Calu3 (cell line): ENCODE measurements at regions not wholly inside any gene's neighbourhood (a gene's known extent, or its start where the extent isn't known, plus 50 kb on each side); places are given as distances from the start of the nearest gene placed in this dataset.

Source experiments
- BruUV-seq: library from RNA; stranded (reverse); fragments of 400-500 nt; replicated peaks from 2 replicates; lab custom pipeline; 2021; lab: Mats Ljungman, UMichigan
- CTCF ChIA-PET: fragments of 300-600 bp; sonication (Branson Sonifier 250); formaldehyde crosslinking; loops from one replicate; lab custom pipeline; 2022; ENCODE audit warnings: antibody characterized with exemption; lab: Charles Lee
- DNase-seq: peaks from one replicate; pipeline ENCODE4 v3.0.0; 2022
- H3K27ac Mint-ChIP-seq: one replicate; pipeline ENCODE4 v1.8.0; 2022; ENCODE audit warnings: mixed read lengths; ENCODE audit not compliant: unreplicated experiment
- H3K27me3 Mint-ChIP-seq: one replicate; pipeline ENCODE4 v1.8.0; 2022; ENCODE audit warnings: mixed read lengths; ENCODE audit not compliant: unreplicated experiment
- H3K36me3 Mint-ChIP-seq: one replicate; pipeline ENCODE4 v1.8.0; 2022; ENCODE audit warnings: mild to moderate bottlenecking, moderate library complexity, mixed read lengths; ENCODE audit not compliant: insufficient read depth, unreplicated experiment
- H3K4me1 Mint-ChIP-seq: one replicate; pipeline ENCODE4 v1.8.0; 2022; ENCODE audit warnings: mild to moderate bottlenecking, low read depth, mixed read lengths; ENCODE audit not compliant: unreplicated experiment
- H3K4me3 Mint-ChIP-seq: one replicate; pipeline ENCODE4 v1.8.0; 2022; ENCODE audit warnings: mild to moderate bottlenecking, low read depth, moderate library complexity, mixed read lengths; ENCODE audit not compliant: unreplicated experiment
- H3K9me3 Mint-ChIP-seq: one replicate; pipeline ENCODE4 v1.8.0; 2022; ENCODE audit warnings: low read depth, mixed read lengths; ENCODE audit not compliant: unreplicated experiment
- intact Hi-C: fragments of 100-400 bp; cut with micrococcal nuclease; formaldehyde crosslinking; loops from one replicate; pipeline ENCODE4 v1.10.0; 2022; ENCODE audit not compliant: unreplicated experiment
- TF ChIP-seq, protein P1 (sequence below): fragments of 200-600 bp; IDR thresholded peaks from one replicate; pipeline ENCODE4 v1.8.0; 2022; ENCODE audit warnings: antibody characterized with exemption; ENCODE audit not compliant: unreplicated experiment

DNA sequence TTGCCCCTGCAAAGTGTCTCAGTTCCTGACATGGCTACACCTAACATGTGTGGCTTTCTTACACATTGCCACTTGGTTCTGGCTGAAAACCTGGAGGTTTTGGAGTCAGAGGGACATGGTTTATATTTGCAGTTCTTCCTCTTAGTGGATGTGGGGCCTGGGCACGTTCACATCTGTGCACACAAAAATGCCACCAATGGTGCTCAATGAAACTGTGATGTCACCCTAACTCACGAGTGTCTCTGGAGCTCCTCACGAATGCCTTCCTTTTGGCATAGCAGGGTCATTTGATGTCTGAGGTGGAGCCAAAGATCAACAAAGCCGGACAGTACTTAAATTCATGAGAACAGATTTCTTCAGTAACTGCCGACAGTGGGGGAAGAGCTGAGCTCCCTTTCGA, 231.7 kb upstream of the HS6ST1 start:
- DNase-seq = no peak
- Mint-ChIP-seq H3K4me1 (no peaks in the 10 kb centered on the region), H3K27me3 (peaks cover 13% of the 10 kb centered on the region), H3K4me3 (no peak overlapping the region), H3K36me3 (no peaks in the 10 kb centered on the region), H3K9me3 (peaks cover 4% of the 10 kb centered on the region), H3K27ac (no peak overlapping the region)
- CTCF ChIA-PET = no interaction called here
- TF ChIP-seq, protein P1, sequence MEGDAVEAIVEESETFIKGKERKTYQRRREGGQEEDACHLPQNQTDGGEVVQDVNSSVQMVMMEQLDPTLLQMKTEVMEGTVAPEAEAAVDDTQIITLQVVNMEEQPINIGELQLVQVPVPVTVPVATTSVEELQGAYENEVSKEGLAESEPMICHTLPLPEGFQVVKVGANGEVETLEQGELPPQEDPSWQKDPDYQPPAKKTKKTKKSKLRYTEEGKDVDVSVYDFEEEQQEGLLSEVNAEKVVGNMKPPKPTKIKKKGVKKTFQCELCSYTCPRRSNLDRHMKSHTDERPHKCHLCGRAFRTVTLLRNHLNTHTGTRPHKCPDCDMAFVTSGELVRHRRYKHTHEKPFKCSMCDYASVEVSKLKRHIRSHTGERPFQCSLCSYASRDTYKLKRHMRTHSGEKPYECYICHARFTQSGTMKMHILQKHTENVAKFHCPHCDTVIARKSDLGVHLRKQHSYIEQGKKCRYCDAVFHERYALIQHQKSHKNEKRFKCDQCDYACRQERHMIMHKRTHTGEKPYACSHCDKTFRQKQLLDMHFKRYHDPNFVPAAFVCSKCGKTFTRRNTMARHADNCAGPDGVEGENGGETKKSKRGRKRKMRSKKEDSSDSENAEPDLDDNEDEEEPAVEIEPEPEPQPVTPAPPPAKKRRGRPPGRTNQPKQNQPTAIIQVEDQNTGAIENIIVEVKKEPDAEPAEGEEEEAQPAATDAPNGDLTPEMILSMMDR = no peak
- intact Hi-C loops = no loop called here
- BruUV-seq = no TSS peak

DNA sequence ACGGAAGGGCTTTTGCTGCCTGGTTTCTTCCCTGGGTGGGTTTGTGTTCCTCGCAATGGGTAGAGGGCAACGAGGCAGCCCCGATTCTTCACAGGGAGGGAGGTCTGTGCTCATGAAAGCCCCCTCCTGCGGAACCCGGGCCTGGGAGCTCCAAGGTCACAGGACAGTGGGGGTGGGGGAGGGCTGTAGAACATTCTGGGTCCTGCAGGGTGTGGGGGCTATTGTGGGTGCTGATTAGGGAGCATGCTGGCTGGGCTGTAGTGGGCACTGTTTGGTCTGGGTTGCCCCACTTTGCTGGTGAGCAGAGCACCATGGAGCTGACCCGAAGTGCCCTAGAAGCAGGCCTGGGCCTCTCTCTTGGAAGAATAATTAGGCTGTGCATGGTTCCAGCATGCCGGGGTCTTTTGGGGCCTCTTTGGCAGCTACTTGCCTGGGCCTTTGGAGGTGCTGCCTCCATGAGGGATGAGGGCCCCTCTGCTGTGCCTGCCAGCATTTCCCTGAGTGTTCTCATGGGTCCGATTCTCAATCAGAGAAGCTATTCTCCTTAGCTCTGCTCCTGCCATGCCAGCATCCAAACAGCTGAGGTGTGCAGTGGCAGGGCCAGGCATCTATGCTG, 232.2 kb upstream of the HS6ST1 start:
- intact Hi-C loops = no loop called here
- H3K9me3 Mint-ChIP-seq = peaks cover 4% of the 10 kb centered on the region
- no TSS peak for BruUV-seq
- H3K4me1 Mint-ChIP-seq = no peaks in the 10 kb centered on the region
- H3K27me3 Mint-ChIP-seq = peaks cover 13% of the 10 kb centered on the region
- TF ChIP-seq, protein P1 = no peak
- no peaks in the 10 kb centered on the region for H3K36me3 Mint-ChIP-seq
- H3K27ac Mint-ChIP-seq = no peak overlapping the region
- no peak overlapping the region for H3K4me3 Mint-ChIP-seq
- no peak for DNase-seq
- CTCF ChIA-PET = no interaction called here

DNA sequence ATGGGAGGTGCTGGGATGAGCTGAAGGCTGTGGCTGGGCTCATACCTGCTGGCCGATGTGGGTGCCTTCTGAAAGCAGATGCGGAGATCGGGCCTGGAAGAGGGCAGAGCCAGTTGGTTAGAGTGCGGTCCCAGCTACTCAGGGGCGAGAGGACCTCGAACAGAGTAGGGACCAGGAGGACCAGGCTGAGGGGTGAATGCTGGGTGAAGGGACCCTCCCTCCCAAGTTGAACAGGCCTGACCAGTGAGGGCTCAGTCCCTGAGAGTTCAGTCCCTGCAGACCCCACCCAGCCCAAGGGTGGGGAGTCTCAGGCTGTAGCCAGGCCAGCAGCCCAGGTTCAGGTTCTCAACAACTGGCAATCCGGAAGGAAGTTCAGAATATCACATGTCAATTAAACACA, 232.8 kb upstream of the HS6ST1 start:
- no peak for DNase-seq
- no peak overlapping the region for H3K4me3 Mint-ChIP-seq
- H3K27me3 Mint-ChIP-seq = peaks cover 8% of the 10 kb centered on the region
- no peaks in the 10 kb centered on the region for H3K36me3 Mint-ChIP-seq
- TF ChIP-seq, protein P1 = no peak
- BruUV-seq = no TSS peak
- no peak overlapping the region for H3K27ac Mint-ChIP-seq
- CTCF ChIA-PET = no interaction called here
- intact Hi-C loops = no loop called here
- H3K9me3 Mint-ChIP-seq = peaks cover 3% of the 10 kb centered on the region
- H3K4me1 Mint-ChIP-seq = no peaks in the 10 kb centered on the region

DNA sequence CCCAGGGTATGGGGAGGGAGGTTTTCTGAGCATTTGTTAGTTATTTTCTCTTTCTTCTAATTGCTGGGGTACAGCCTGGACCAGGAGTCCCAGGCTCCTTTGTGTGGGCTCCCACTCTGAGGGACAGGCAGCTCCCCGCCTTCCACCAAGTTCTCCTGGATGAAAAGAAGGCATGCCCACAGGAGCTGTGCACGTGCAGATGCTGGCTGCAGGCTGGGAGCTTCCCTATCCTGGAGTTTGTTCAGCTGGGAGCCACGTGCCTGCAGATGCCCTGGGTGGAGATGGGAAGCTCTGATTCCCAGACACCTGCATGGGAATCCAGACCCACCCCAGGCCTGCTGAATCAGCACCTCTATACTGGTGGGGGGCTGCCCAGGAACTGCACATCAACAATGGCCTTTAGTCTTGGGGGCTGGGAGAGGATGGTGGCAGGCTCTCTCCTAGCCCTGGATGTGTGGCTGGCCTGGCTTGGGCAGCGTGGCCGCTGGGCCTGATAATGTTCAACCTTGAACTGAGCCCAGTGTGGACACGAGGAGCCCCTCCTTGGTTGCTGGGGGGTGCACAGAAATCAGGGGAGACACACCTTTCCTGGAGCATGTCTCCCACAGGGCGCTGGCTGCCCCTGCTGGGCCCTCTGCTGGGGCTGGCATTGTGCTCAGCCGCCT, 233.6 kb upstream of the HS6ST1 start:
- no TSS peak for BruUV-seq
- no peak overlapping the region for H3K4me3 Mint-ChIP-seq
- H3K27ac Mint-ChIP-seq = no peak overlapping the region
- intact Hi-C loops = no loop called here
- no peaks in the 10 kb centered on the region for H3K4me1 Mint-ChIP-seq
- no peak for DNase-seq
- H3K9me3 Mint-ChIP-seq = no peaks in the 10 kb centered on the region
- no peaks in the 10 kb centered on the region for H3K27me3 Mint-ChIP-seq
- H3K36me3 Mint-ChIP-seq = no peaks in the 10 kb centered on the region
- CTCF ChIA-PET = no interaction called here
- TF ChIP-seq, protein P1 = no peak
